ENCODE measurements at regions not wholly inside any gene's neighbourhood (a gene's known extent, or its start where the extent isn't known, plus 50 kb on each side); places are given as distances from the start of the nearest gene placed in this dataset.
"Not testable (repeated sequence)": the region's sequence is repeated elsewhere in the genome, so short reads cannot be mapped to it uniquely, and the experiment has no call there.

DNA sequence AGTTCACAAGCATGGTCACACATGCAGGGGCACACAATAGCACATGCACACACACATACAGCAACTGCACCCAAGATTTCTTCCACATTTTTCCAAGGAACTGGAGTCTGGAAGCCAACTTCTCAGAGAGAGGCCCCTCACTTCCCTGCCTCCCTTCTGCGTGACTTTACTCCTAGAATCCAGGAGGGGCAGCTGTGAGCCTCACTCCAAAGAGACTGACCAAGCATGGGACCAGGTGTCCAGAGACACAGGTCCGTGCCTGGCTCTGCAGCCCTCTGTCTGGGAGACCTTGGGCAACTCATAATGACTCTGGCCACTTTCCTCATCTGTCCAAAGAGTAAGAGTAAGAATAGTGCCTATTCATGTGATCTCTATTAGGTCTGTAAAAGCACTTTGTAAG lies 104.7 kb upstream of the TMEM132E start:
- H3K4me1 ChIP-seq: no peaks in the 10 kb centered on the region
- H3K9me3 ChIP-seq: no peaks in the 10 kb centered on the region
- DNase-seq: no peak
- no peak overlapping the region for H3K27ac ChIP-seq
- H3K4me3 ChIP-seq: no peak overlapping the region
- H3K27me3 ChIP-seq: no peaks in the 10 kb centered on the region
- no peaks in the 10 kb centered on the region for H3K36me3 ChIP-seq
- TF ChIP-seq, protein P1, sequence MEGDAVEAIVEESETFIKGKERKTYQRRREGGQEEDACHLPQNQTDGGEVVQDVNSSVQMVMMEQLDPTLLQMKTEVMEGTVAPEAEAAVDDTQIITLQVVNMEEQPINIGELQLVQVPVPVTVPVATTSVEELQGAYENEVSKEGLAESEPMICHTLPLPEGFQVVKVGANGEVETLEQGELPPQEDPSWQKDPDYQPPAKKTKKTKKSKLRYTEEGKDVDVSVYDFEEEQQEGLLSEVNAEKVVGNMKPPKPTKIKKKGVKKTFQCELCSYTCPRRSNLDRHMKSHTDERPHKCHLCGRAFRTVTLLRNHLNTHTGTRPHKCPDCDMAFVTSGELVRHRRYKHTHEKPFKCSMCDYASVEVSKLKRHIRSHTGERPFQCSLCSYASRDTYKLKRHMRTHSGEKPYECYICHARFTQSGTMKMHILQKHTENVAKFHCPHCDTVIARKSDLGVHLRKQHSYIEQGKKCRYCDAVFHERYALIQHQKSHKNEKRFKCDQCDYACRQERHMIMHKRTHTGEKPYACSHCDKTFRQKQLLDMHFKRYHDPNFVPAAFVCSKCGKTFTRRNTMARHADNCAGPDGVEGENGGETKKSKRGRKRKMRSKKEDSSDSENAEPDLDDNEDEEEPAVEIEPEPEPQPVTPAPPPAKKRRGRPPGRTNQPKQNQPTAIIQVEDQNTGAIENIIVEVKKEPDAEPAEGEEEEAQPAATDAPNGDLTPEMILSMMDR (IDR thresholded peaks at IDR 0.05): no peak
- no peak for ATAC-seq
- intact Hi-C loops (cut with DNase I): no loop called here

DNA sequence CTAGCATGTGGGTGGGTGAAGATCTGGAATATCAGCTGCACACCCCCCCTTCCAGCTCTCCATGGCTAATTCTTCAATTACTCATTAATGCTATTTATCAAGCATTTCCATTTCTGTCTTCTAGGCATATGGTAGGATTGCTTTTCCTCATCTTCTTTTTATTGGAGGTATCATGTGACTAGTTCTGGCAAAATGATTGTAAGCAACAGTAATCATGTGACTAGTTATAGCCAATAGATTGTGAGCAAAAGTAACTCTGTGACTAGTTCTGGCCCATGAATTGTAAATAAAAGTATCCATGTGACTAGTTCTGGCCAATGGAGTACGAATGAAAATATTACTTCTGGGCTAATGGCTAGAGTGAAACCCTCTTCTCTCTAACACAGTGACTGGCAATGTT lies 107.0 kb upstream of the TMEM132E start:
- H3K4me1 ChIP-seq: no peaks in the 10 kb centered on the region
- H3K4me3 ChIP-seq: no peak overlapping the region
- H3K36me3 ChIP-seq: no peaks in the 10 kb centered on the region
- no peaks in the 10 kb centered on the region for H3K9me3 ChIP-seq
- no peak overlapping the region for H3K27ac ChIP-seq
- no peak for DNase-seq
- intact Hi-C loops (cut with DNase I): no loop called here
- no peak for ATAC-seq
- TF ChIP-seq, protein P1 (IDR thresholded peaks at IDR 0.05): no peak
- no peaks in the 10 kb centered on the region for H3K27me3 ChIP-seq

DNA sequence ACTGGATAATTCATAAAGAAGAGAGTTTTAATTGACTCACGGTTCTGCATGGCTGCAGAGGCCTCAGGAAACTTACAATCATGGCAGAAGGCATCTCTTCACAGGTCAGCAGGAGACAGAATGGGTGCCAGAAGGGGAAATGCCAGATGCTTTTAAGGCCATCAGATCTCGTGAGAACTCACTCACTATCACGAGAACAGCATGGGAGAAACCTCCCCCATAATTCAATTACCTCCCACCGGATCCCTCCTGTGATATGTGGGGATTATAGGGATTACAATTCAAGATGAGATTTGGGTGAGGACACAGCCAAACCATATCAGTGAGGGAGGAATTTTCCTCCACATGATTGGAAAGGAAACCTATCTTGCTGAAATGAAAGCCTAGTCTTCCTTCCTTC lies 108.1 kb upstream of the TMEM132E start:
- H3K9me3 ChIP-seq; H3K4me1 ChIP-seq; ATAC-seq; H3K27ac ChIP-seq; H3K27me3 ChIP-seq; DNase-seq; H3K4me3 ChIP-seq; intact Hi-C loops (cut with DNase I); H3K36me3 ChIP-seq: not testable (repeated sequence)

DNA sequence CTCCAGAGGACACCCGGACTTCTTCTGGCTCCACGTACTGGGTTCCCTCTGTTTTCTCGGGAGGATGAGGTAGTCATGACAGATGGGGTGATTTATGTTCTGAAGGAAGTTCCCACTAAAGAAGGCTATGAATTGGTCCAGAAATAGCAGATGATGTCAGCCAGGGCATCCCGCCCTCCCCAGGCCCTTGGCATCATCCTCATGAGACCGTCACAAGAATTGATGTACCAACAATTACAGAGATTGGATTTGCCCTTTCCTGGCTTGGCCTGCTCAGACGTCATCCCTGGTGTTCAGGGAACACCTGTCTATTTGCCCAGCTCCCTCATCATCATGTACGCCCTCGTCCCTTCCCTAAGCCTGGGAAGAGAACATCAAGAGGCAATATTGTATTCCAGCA lies 102.8 kb upstream of the CCL1 start:
- ATAC-seq (no peak), DNase-seq (no peak)
- intact Hi-C loops (cut with DNase I): no loop called here
- H3K27ac ChIP-seq: no peak overlapping the region
- no peak overlapping the region for H3K4me3 ChIP-seq
- H3K36me3 ChIP-seq: no peaks in the 10 kb centered on the region
- no peaks in the 10 kb centered on the region for H3K27me3 ChIP-seq
- no peaks in the 10 kb centered on the region for H3K4me1 ChIP-seq
- H3K9me3 ChIP-seq: no peaks in the 10 kb centered on the region
- TF ChIP-seq, protein P1 (IDR thresholded peaks at IDR 0.05): no peak

DNA sequence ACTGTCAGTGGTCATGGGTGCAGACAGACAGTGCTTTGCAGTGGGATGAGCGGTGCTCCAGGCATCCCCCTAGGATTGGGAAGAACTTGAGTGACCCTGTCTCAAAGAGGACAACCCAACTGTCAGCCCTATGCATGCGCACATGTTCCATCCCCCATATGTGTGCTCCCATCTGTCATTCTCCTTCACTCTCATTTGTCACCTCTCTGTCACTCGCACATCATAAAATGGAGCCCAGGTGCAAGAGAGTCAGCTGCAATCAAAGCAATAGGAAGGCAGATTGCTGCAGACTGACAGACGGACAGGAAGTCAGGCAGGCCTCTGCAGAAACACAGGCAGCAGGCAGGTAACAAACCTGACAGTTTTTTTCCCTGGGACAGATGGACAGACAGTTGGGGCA lies 101.8 kb upstream of the CCL1 start:
- H3K27me3 ChIP-seq: peaks cover 4% of the 10 kb centered on the region
- no peak for DNase-seq
- TF ChIP-seq, protein P1 (IDR thresholded peaks at IDR 0.05): no peak

DNA sequence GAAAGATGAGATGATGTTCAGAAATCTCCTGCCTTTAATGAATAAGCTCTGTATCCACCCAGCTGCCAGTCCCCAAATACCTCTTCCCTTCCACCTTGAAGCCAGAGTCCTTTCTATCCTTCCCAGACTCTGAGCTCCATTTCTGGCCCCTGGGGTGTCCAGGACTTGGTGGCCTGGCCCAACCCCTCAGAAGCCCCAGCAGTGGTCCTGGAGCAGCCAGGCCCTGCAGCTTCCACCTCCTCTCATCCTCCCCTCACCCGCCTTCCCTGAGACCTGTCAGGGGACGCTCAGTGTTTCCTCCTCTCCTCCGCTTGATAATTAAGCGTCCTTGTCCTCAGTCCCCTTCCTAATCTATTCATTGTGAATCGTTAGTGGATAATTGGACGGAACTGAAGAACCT lies 95.2 kb upstream of the CCL1 start:
- H3K27me3 ChIP-seq: peaks cover 4% of the 10 kb centered on the region
- ATAC-seq: no peak
- no peaks in the 10 kb centered on the region for H3K4me1 ChIP-seq
- no peaks in the 10 kb centered on the region for H3K9me3 ChIP-seq
- intact Hi-C loops (cut with DNase I): no loop called here
- H3K27ac ChIP-seq: no peak overlapping the region
- H3K36me3 ChIP-seq: no peaks in the 10 kb centered on the region
- DNase-seq: no peak
- TF ChIP-seq, protein P1 (IDR thresholded peaks at IDR 0.05): no peak
- no peak overlapping the region for H3K4me3 ChIP-seq

More for the DNA sequence above, 101.8 kb upstream of the CCL1 start:
- H3K9me3 ChIP-seq: no peaks in the 10 kb centered on the region
- no peak for ATAC-seq
- no peaks in the 10 kb centered on the region for H3K36me3 ChIP-seq
- intact Hi-C loops (cut with DNase I): no loop called here
- no peak overlapping the region for H3K27ac ChIP-seq
- H3K4me3 ChIP-seq: no peak overlapping the region
- H3K4me1 ChIP-seq: no peaks in the 10 kb centered on the region

All from upper lobe of right lung (tissue), 1 donor.